ENCODE measurements at regions not wholly inside any gene's neighbourhood (a gene's known extent, or its start where the extent isn't known, plus 50 kb on each side); places are given as distances from the start of the nearest gene placed in this dataset.

DNA sequence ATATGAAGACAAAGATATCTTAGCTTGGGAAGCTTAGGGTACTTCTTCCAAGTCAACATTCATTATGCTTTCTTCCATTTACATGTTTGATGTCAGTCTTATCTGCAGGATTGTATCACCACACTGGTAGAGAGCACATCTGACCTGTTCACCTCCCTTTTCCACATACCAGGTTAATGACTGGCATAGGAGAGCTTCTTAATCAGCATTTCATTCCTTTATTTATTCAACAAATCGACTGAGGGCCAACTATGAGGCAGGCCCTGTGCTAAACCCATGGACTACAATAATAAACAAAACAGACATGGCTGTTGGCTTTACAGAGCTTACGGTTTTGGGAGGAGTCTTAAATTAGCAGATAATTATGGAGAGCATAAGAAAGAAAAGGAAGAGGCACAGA, 378.1 kb upstream of the CDH11 start:
- no peak for DNase-seq (ENCODE audit: low spot score)

DNA sequence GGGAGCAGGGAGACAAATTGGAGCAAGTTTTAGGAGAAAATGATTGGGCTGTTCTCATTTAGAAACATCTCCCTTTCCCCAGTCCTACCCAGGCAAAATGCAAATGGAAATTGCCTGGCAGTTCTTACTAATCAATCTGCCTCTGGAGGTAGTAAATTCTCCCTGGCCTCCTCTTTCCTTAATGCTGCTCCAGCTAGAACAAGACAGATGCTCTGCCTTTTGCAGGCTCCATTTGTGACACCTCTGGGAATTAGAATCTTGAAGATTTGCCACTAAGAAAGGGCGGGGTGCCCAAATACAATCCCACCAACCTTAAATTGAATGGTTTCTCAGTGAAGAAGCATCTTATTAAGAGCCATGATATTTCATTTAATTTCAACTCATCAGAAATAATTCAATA, 377.7 kb upstream of the CDH11 start:
- DNase-seq (ENCODE audit: low spot score): no peak

DNA sequence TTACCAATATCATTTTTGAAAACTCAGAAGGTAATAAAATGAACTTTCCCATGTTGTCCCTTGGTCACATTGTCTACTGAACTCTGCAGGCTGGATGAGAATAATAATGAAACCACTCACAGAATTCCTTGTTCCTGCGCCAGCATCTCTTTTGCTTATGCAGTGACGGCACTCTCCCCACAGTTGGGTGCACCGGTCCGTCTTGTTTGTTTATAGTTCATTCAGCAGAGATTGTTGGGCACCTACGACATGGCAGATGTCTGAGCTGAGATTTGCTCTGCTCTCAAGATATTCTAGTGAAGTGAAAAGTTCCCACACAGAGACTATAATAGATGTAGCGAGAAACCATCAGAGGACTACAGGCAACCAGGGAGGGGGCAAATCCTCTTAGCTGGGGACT, 375.7 kb upstream of the CDH11 start:
- no peak for DNase-seq (ENCODE audit: low spot score)

DNA sequence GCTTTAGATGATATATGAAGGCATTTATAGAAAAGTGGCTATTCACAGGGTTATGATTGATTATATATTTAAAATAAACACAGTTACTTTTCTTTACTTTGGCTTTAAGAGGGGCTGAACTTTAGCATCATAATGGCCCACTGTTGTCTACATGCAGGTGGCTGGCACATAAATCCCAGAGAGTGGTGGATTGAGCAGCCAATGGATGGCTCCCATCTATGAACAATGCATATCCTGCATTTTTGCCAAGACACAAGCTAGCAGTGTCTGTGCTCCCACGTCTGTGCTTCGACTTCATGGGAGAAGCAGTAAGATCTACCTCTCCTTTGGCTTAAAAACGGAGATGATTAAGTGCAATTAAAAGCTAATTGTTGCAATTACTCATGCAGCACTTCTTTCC, 373.2 kb upstream of the CDH11 start:
- no peak for DNase-seq (ENCODE audit: low spot score)

DNA sequence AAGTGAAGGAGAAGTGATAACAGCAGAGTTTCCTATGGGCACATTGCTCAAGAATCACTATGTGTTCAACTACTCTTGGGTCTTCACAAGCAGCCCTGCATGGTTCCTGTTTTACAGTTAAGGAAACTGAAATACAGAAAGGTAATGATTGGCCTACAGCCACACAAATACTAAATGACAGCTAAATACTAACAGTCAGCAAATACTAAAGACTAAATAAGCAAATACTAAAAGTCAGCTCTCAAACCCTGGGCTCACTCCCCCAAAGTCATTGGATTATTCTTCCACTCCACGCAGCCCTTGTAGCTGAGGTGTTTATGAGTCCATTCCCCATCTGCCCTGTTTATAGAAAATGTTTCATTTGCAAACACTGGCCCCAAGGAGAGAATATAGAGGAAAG, 372.7 kb upstream of the CDH11 start:
- DNase-seq (ENCODE audit: low spot score): no peak

DNA sequence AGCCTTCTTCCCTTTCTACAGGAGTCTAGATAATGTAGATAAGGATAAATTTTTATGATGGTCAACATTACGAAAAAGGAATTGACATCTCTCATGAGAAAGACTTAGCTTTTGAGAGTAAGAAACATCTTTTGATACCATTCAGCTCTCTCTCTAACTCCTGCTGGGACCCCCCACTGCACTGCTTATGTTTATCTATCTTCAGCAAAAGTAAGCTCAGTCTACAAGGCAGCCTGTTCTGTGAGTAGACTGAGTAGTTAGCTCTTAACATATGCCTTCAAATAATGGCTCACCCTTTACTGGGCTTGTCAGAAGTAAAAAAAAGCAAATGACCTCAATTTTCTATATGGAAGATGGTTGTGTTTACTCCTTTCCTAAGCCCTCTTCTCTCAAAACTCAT, 372.2 kb upstream of the CDH11 start:
- DNase-seq (ENCODE audit: low spot score): no peak

DNA sequence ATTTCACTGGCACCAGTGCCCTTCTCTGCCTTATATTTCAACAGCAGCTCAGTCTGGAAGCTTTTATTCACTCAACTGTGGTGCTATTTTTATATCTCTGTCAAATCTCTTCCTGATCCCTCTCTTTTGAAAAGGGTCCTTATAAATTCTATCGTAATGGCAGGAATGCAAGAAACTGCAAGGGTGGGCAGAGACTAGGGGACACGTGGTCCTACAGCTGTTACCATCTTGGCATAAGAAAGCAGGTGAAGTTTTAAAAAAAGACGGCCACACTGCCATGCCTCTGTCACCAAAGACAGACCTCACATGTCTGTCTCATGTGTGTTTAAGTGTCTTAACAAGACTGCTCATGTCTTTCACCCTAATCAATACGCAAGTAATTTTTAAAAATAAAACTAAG, 368.4 kb upstream of the CDH11 start:
- no peak for DNase-seq (ENCODE audit: low spot score)

DNA sequence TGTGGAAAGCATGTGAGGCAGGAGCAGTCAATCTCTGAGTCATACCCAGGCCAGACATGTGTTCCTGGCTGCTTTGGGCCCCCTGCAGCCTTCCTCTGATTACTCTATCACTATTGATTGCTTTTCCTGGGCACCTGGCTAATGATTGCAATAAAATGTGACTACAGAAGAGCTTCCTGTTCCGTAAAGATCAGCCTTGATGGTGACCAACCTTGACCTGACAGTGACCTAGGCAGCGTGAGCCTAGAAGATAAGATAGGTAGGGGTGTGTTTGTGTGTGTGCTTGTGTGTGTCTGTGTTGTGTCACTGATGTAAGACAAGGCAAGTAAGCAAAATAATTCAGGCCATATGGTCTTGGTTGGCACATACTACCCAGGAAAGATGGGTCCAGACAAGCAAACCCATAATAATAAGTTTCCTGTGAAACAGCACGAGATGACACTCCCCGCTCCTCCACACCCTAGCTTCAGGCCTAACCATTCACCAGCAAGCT, 367.7 kb upstream of the CDH11 start:
- DNase-seq (ENCODE audit: low spot score): no peak

DNA sequence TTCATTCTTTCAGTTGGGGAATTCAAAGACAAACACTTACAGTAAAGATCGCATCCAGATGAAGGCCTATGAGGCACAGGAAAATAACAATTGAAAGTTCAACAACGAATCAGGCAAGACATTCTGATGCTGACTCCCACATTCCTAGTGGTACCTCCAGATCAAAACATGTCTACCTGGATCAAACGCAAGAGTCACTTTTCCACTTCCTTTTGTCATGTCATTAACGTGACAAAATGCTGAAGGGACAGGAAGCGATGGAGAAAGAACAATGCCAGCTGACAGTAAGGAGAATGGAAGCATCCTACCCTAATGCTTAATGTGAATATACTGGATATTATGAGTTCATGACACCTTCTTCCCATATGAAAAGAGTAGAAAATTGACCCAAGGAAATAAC, 365.4 kb upstream of the CDH11 start:
- DNase-seq (ENCODE audit: low spot score): no peak

DNA sequence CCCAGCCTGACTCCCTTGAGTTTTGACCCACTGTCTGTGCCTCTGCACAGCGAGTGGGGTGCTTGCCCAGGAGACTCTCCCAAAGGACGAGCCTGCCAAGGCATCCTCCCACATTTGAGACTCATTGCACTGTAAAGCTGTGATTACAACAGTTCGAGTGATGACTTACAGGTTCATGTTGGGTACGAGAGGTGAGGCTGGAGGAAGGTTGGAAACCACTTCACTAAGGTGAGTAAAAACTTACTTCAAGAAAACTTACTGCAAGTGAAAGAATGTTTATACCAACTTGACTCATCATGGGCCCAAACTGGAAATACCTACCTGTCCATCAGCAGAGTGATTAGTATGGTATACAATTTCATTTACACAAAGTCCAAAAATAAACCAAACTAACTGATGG, 360.1 kb upstream of the CDH11 start:
- no peak for DNase-seq (ENCODE audit: low spot score)

DNA sequence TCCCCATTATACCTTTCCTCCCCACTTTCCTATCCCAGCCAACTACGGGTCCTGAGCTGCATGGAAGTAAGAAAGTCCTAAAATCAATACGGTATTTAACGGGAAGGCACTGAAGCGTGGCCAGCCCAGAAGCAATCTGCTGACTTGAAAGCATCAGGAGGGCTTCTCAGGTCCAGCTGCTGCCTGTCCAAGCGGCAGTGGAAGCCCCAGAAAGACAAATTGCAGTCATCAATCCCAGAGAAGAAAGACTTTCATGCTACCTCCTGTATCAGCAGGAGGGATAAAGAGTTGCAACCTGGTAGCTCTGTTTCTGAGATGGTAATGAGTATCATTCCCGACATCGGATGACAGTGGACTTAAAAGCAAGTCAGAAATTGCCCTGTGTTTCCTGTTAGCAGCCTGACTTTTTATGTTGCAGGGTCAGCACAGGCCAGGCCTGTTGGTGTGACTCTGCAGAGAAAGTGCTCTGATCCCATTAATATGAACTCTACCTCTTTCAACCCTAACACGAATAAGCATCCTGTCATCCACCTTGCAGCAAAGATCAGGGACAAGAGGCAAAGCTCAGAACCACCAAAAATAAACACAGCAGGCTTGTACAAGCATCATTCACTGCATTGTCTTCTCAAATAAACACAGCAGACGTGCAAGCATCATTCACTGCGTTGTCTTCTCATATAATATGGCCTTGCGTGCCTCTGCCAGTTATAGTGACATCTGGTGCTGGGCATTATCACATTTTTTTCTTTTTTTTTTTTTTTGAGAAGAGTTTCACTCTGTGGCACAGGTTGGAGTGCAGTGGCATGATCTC, 358.6 kb upstream of the CDH11 start:
- no peak for DNase-seq (ENCODE audit: low spot score)

DNA sequence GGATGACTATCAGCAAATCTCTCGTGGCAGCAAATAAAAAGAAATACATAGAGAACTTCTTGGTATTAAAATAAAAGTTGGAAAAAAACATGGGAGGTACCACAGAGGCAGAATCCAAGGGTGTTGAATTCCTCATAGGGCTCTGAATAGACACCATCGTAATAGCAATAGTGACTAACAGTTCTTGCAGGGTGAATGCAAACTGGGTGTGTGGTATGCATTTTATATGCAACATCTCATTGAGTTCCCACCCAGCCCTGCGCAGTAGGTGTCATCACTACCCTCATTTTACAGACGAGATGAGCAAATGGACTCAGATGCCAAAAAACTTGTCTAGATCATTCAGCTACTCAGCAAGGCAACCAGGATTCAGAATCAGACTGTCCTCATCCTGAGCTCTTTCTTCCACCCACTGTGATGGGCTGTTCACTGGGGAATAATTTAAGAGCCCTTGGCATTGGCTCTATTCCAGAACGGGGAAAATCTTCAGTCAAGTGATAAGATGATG, 354.6 kb upstream of the CDH11 start:
- DNase-seq (ENCODE audit: low spot score): no peak

DNA sequence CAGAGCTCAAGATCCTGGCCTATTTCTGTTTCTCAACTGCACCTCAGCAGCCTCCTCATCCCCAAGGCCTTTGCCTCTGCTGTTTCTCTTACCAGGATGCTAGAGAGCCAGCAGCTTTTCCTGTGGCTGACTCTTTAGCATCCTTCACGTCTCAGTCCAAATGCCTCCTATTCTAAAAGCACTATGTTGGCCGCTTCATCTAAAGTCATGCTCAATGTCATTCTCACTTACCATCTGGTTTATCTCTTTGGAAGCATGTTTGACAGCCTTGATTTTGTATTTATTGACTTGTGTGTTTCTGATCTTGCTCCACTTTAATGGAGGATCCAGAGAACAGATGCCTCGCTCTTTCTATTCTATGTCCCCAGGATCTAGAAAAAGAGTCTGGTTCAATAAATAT, 351.8 kb upstream of the CDH11 start:
- no peak for DNase-seq (ENCODE audit: low spot score)

DNA sequence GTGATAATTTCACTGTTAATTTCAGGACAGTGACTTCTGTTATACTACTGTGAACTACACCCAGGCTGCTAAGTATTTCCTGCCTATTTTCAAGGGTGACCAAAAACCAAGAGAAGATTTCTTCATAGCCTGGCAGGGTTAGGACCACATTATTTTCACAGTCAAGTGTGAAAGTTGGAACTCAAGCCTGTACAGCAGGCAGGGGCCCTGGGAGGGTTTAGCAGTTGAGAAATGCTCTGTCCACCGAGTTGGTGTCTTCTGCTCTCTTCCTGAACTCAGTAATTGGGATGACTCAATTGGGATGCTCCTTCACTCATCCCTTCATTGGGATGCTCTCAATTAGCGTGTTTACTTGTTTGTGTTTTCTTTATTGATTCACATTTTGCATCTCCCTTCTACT, 347.3 kb upstream of the CDH11 start:
- DNase-seq (ENCODE audit: low spot score): no peak

DNA sequence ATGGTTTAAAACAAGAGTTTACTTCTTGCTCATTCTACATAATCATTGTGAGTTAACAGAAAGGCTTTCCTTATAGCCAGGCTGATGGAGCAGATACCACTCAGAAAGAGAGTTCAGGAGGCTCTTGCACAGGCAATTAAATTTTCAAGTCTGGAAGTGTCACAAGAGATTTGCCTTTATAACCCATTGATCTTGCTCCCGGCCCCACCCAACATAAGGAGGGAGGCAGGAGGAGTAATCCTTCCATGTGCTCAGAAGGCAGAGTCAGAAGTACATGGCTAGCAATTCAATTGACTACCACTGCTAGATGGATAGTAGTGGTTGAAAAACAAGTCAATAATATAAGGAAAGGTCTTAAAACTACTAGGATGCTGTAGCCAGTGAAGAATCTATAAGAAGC, 346.3 kb upstream of the CDH11 start:
- DNase-seq (ENCODE audit: low spot score): no peak

DNA sequence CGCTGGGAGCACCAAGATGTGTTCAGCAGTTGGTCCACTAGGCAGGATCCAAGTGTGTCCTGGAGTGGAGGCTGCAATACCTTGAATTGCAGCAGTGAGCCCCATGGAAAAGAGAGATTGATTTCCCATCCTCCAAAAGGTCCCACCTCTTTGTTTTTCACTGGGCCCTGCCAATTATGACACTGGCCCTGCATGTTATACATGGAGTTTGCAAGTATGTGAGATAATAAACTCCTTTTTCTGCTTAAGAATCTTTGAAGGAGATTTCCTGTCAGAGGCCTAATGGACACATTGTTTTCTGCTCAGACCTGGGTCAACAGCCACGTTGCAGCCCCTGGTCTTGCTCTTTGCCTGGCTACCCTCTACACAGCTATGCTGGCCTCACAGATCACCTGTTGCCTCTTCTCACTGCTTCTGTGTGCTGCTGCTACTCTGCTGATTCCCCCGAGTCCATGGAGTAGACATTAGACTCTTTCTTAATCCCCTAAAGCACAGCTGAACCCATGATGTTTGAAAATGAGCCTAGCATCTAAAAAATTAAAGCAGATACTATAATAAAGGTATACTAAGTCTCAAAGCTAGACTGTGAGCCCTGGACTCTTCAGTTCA, 341.9 kb upstream of the CDH11 start:
- no peak for DNase-seq (ENCODE audit: low spot score)

DNA sequence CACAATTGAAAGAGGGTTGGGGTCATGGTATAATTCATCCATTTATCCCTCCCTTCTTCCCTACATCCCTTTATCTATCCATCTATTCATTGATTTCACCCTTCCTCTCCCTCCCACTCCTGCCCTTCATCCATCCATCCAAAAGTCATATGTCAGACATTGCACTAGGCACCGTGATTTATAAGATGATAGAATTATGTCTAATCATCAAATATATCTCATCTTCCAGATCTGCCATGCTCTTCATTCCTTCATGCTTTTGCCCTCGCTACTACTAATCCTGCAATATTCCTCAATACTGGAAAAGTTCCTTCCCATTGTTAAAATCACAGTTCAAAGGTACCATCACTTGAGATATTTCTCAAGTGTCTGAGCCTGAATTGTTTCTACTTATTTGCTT, 335.2 kb upstream of the CDH11 start:
- DNase-seq (ENCODE audit: low spot score): no peak

DNA sequence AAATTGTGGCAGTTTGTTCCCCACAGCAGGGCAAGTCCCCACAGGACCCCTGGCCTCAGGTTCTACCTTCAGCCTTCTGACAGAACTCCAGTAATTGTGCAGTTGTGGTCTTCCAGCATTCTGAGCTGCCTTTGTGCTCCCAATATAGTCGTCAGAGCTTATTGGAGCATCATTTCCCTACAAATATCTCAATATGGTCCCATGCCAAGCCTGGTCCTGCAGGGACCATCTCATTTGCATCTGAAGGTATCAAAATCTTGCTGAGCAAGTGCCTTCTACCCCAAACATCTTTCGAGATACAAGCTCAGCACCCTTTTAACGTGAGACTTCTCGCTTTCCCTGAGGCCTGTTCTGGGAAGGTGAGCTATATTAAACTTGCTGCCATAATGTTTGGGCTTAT, 333.9 kb upstream of the CDH11 start:
- no peak for DNase-seq (ENCODE audit: low spot score)

DNA sequence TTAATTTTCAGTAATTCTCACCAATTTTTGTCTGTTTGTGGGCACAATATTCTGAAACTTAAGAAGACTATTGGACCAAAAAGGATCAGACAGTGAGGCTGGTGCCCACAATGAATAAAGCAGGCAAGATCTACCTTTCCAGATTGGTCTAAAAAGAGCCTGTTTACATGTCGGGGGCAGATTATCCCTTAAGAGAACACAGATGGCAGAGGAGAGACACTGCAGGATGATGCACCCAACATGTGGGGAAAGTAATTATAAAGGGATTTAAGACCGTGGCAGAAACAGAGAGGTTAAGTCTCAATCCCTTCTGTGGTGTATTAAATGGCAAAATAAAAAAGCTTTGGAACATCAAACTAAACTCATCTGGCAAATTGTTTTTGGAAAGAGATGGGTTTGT, 331.8 kb upstream of the CDH11 start:
- DNase-seq (ENCODE audit: low spot score): no peak

DNA sequence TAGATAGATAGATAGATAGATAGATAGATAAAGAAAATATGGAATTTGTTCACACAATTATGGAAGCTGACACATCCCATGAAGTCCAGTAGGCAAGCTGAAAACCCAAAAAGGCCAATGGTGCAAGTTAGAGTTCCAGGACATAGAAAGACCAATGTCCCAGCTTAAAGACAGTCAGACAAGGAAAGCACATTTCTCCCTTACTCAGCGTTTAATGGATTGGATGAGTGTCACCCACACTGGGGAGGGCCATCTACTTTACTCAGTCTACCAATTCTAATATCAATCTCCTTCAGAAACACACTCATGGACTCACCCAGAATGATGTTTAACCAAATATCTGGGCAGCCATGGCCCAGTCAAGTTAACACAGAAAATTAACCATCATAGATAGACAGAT, 327.7 kb upstream of the CDH11 start:
- no peak for DNase-seq (ENCODE audit: low spot score)

DNA sequence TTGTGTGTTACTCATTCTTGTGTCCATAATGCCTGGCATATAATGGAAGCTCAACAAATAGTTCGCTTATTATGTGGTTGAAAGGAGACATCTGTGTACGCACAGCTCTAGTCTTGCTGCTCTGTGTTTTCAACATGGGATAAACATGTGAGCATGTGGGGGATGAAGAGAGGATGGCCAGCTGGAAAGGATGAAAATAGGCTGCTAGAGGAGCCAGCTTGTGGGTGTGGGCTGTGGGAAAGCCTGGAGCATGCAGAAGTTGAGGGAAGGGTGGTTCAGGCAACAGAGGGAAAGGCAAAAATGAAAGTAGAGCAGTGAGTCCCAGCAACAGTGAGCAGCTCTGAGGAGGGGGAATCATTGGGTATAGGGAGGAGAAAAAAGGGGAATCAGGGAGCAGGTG, 324.6 kb upstream of the CDH11 start:
- no peak for DNase-seq (ENCODE audit: low spot score)

DNA sequence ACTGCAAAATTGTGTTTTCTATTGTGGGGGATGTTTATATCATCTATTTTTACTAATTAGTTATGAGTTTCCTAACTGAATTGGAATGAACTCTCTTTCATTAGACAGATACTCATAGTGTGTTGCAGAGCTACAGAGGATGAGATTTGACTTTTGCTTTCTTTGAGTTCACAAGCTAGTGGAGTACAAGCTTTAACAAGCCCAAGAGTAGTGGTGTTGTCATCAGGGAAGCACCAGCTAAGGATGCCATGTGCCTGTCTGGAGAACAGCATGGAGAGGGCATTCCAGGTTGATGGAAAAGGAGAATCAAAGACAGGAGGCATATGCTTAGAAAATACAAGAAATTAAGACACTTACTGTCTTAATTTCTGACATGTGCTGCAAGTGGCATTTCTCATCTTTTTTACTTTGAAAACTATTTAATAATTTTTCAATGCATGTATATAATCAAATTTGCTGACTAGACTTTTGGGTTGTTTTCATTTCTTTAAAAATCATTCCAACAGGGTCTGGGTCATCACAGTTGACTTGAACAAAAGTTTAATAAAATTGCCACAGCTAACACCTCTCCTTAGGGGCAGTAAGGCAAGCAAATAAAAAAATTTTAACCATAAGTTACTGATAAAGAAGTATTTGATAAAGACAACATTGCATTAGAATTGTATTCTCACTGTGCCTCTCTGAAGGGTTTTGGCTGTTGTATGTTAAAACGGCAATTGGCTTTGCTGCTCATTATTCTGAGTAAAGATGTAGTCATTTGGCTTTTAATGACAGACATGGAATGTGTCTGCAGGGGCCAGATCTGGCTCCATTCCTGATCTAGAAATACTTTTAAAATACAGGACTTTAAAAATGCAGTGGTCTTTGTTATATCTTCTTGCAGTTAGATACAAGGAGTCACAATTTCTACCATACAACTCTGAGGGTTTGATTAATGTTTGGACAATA, 323.7 kb upstream of the CDH11 start:
- DNase-seq (ENCODE audit: low spot score): no peak

DNA sequence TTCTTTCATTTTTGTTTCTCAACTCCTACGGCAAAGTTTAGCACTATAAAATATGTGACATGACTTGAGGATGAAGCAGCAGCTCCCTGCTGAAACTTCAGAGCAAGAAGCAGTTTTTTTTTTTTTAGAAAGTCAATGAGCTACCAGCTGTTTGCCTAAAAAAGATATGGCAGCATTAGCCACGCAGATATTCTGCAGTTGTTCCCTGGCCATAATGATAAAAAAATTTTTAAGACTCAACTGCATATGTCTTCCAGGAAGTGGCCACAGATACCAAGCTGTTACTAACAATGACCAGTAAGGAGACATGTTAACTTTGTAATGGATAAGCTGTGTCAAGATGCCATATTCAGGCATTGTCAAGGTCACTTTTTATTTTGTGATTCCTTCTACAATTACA, 319.6 kb upstream of the CDH11 start:
- DNase-seq (ENCODE audit: low spot score): no peak
